Stimulated activated naive CD8-positive, alpha-beta T cell treated with anti-CD3 and anti-CD28 coated beads, Interleukin-15, Interleukin-2, amounts not matched to agents 100 ng/mL and 50 ng/mL, for 24 hours (primary cell): ENCODE measurements at regions not wholly inside any gene's neighbourhood (a gene's known extent, or its start where the extent isn't known, plus 50 kb on each side); places are given as distances from the start of the nearest gene placed in this dataset.

Experiments used
- H3K27ac Mint-ChIP-seq: one replicate; pipeline ENCODE4 v1.8.0; 2021; ENCODE audit warnings: mild to moderate bottlenecking, mixed read lengths
- H3K27me3 Mint-ChIP-seq: one replicate; pipeline ENCODE4 v1.8.0; 2021; ENCODE audit warnings: mixed read lengths
- H3K36me3 Mint-ChIP-seq: one replicate; pipeline ENCODE4 v1.8.0; 2021; ENCODE audit warnings: low read depth, mixed read lengths
- H3K4me1 Mint-ChIP-seq: one replicate; pipeline ENCODE4 v1.8.0; 2021; ENCODE audit warnings: low read depth, mixed read lengths
- H3K4me3 Mint-ChIP-seq: one replicate; pipeline ENCODE4 v1.8.0; 2021; ENCODE audit warnings: mild to moderate bottlenecking, mixed read lengths
- H3K9me3 Mint-ChIP-seq: one replicate; pipeline ENCODE4 v1.8.0; 2021; ENCODE audit warnings: mixed read lengths

GRCh38 chr1:201707027-201707426 is 121.9 kb upstream of the IPO9 start:
- Mint-ChIP-seq H3K27me3 (no peaks in the 10 kb centered on the region), H3K9me3 (peaks cover under 1% of the 10 kb centered on the region), H3K4me3 (no peak overlapping the region), H3K4me1 (no peaks in the 10 kb centered on the region), H3K27ac (no peak overlapping the region), H3K36me3 (no peaks in the 10 kb centered on the region)

DNA sequence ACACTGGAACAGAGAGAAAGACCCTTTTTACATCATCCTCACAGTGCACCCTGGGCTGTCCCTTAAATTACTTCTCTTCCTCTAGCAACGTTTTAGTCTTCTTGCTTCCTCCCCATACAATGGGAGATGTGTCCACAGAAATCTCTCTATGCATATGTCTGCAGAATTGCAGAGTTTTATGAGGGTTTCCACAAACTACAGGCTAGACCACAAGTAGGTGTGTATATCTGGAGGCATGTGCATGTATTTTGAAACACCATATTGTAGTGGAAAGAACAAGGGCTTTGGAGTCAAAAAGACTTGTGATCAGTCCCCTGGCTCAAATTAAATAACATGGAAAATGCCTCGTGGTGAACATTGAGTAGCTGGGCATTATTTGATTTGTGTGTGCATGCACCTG is 121.3 kb upstream of the IPO9 start:
- Mint-ChIP-seq H3K27me3 (no peaks in the 10 kb centered on the region), H3K4me1 (no peaks in the 10 kb centered on the region), H3K36me3 (no peaks in the 10 kb centered on the region), H3K4me3 (no peak overlapping the region), H3K9me3 (no peaks in the 10 kb centered on the region), H3K27ac (no peak overlapping the region)

DNA sequence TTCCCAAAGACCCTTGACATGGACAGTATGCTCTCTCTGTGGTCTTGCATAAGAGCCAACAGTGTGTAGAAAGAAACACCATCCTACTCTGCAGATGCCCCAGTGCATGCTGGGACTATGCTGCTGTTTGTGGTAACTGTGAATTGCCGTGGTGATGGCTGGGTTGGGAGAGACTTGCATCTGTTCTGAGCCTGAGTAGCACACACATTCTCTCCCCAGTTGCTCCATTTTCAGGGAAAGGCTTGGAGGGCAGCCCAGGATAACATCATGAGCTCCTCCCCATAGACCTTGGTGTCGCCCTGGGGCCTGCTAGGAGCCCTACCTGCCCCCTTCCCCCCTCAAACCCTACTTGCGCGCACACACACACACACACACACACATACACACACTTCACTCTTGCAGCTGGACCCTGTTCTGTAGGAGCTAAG is 120.9 kb upstream of the IPO9 start:
- no peaks in the 10 kb centered on the region for H3K9me3 Mint-ChIP-seq
- H3K27ac Mint-ChIP-seq, result no peak overlapping the region
- H3K27me3 Mint-ChIP-seq, result no peaks in the 10 kb centered on the region
- H3K4me1 Mint-ChIP-seq, result no peaks in the 10 kb centered on the region
- H3K4me3 Mint-ChIP-seq, result no peak overlapping the region
- H3K36me3 Mint-ChIP-seq, result no peaks in the 10 kb centered on the region

DNA sequence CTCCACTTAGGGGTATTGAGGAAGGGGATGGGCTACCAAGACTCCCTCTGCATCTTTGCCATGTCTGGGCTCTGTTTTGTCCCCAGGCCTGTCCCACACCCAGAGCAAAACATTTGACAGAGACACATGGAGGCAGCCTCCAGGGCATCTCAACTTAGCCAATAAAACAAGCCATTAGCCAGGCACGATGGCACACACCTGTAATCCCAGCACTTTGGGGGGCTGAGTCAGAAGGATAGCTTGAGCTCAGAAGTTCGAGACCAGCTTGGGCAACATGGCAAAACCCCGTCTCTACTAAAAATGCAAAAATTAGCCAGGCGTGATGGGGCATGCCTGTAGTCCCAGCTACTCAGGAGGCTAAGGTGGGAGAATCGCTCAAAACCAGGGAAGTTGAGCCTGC is 120.3 kb upstream of the IPO9 start:
- no peak overlapping the region for H3K27ac Mint-ChIP-seq
- H3K9me3 Mint-ChIP-seq, result no peaks in the 10 kb centered on the region
- H3K36me3 Mint-ChIP-seq, result no peaks in the 10 kb centered on the region
- H3K4me1 Mint-ChIP-seq, result no peaks in the 10 kb centered on the region
- no peak overlapping the region for H3K4me3 Mint-ChIP-seq
- no peaks in the 10 kb centered on the region for H3K27me3 Mint-ChIP-seq

DNA sequence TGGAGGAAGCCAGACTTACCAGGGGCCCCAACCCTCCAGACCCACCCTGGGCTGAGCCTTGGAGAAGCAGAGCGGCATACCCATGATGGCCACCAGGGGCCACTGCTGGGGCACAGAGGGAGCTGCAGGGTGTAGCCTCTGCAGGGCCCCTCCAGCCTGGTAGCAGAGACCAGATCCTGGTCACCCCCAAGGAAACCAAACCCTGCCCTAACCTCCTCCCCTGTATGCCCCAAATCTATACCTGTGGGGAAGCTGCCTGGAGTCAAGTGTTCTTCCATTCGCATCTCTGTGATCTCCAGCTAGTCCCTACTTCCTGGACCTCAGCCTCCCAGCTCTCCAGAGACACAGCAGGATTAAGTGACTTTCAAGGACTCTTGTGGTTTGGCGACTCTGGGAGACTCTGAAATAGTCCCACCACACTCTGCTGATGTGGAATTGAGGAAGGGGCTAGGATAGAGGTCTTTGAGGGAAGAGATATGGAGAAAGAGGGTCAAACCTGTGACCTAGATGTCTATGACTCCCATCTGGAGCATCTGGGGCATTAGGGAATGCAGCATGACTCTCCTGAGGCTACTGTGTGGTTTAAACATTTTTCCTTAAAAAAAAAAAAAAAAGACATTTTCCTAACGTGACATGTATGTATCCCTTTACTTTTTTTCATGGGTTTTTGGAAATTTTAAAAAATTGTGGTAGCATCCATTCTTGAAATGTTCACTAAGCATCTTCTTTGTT is 119.2 kb upstream of the IPO9 start:
- Mint-ChIP-seq H3K4me3 (no peak overlapping the region), H3K4me1 (no peaks in the 10 kb centered on the region), H3K36me3 (no peaks in the 10 kb centered on the region), H3K27me3 (no peaks in the 10 kb centered on the region), H3K9me3 (no peaks in the 10 kb centered on the region), H3K27ac (no peak overlapping the region)

- Mint-ChIP-seq H3K9me3 (no peaks in the 10 kb centered on the region), H3K27me3 (no peaks in the 10 kb centered on the region), H3K4me1 (peaks cover 3% of the 10 kb centered on the region), H3K27ac (no peak overlapping the region), H3K36me3 (no peaks in the 10 kb centered on the region), H3K4me3 (no peak overlapping the region)
Observed at GRCh38 chr1:201710632-201711597, 118.0 kb upstream of the IPO9 start.

- Mint-ChIP-seq H3K27ac (no peak overlapping the region), H3K27me3 (no peaks in the 10 kb centered on the region), H3K9me3 (no peaks in the 10 kb centered on the region), H3K4me1 (peaks cover 7% of the 10 kb centered on the region), H3K4me3 (no peak overlapping the region), H3K36me3 (no peaks in the 10 kb centered on the region)
Observed at GRCh38 chr1:201711811-201712210, 117.1 kb upstream of the IPO9 start.

DNA sequence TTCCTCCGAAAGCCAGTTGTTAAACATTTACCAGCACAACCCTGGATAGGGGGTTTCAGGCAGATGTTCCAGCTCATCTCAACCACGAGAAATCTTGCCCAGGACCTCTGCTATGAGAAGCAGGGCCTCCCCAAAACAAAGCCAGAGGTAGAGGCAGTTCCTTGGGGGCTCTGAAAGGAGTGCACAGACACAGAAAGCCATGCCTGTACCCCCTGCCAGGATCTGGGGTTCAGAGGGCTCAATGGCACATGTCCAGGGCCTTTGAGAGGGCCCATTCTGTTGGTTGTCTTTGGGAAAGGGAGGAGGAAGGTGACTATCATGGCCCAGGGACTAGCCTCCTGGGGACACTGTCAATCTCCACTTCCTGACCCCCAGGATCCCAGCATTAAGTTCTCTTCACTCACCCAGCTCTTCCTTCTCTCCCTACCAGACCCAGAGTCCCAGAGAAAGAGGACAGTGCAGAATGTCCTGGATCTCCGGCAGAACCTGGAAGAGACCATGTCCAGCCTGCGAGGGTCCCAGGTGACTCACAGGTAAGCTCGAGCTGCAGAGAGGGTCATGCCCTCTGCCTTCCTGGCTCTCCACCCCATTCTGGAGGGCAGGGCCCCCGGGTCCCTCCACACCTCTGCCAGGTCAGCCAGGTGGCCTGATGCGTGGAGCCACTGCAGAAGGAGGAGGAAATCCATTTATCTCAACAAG is 116.4 kb upstream of the IPO9 start:
- H3K27me3 Mint-ChIP-seq, result no peaks in the 10 kb centered on the region
- peaks cover 7% of the 10 kb centered on the region for H3K4me1 Mint-ChIP-seq
- H3K27ac Mint-ChIP-seq, result no peak overlapping the region

GRCh38 chr1:201713086-201713810 is 115.7 kb upstream of the IPO9 start:
- Mint-ChIP-seq H3K36me3 (no peaks in the 10 kb centered on the region), H3K27ac (no peak overlapping the region), H3K4me1 (peaks cover 7% of the 10 kb centered on the region), H3K4me3 (no peak overlapping the region), H3K9me3 (no peaks in the 10 kb centered on the region), H3K27me3 (no peaks in the 10 kb centered on the region)

More for the DNA sequence above, 116.4 kb upstream of the IPO9 start:
- Mint-ChIP-seq H3K4me3 (no peak overlapping the region), H3K9me3 (no peaks in the 10 kb centered on the region), H3K36me3 (no peaks in the 10 kb centered on the region)

- Mint-ChIP-seq H3K9me3 (no peaks in the 10 kb centered on the region), H3K27me3 (no peaks in the 10 kb centered on the region), H3K27ac (no peak overlapping the region), H3K4me1 (peaks cover 7% of the 10 kb centered on the region), H3K36me3 (no peaks in the 10 kb centered on the region), H3K4me3 (no peak overlapping the region)
Observed at GRCh38 chr1:201714542-201715329, 114.2 kb upstream of the IPO9 start.

DNA sequence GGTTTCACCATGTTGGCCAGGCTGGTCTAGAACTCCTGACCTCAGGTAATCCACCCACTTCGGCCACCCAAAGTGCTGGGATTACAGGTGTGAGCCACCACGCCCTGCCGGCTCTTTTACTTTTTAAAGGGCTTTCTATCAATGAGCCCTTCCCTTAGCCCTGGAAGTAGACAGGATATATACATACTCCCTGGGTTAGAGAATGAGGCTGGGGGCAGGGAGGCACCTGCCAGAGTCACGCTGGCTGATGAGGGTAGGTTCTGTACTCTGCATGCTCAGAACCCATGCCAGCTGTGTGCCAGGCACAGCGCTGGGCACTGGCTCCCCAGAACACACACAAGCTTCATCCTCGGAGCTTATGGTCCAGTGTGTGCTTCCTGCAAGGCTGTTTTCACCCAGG is 113.6 kb upstream of the IPO9 start:
- Mint-ChIP-seq H3K27me3 (no peaks in the 10 kb centered on the region), H3K36me3 (no peaks in the 10 kb centered on the region), H3K9me3 (no peaks in the 10 kb centered on the region), H3K4me1 (peaks cover 7% of the 10 kb centered on the region), H3K27ac (no peak overlapping the region), H3K4me3 (no peak overlapping the region)

- H3K36me3 Mint-ChIP-seq, result no peaks in the 10 kb centered on the region
- no peak overlapping the region for H3K4me3 Mint-ChIP-seq
- H3K9me3 Mint-ChIP-seq, result no peaks in the 10 kb centered on the region
- peaks cover 7% of the 10 kb centered on the region for H3K4me1 Mint-ChIP-seq
- no peak overlapping the region for H3K27ac Mint-ChIP-seq
- no peaks in the 10 kb centered on the region for H3K27me3 Mint-ChIP-seq
Observed at GRCh38 chr1:201715801-201716741, 112.9 kb upstream of the IPO9 start.

DNA sequence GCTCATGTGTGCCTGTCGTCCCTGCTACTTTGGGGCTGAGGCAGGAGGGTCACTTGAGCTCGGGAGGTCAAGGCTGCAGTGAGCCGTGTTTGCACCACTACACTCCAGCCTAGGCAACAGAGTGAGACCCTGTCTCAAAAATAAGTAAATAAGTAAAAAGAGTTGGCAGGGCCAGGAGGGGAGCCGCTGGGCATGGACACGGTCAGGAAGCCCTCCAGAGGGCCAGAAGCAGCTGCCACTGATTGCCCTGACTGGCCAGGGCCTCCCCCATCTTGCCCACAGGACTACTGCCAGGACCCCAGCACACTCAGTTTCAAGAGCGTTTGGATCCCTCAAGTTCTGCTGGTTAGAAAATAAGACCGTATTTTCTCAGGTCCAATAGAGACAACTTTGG is 112.2 kb upstream of the IPO9 start:
- H3K9me3 Mint-ChIP-seq, result no peaks in the 10 kb centered on the region
- no peaks in the 10 kb centered on the region for H3K27me3 Mint-ChIP-seq
- H3K36me3 Mint-ChIP-seq, result no peaks in the 10 kb centered on the region
- H3K27ac Mint-ChIP-seq, result no peak overlapping the region
- H3K4me1 Mint-ChIP-seq, result peaks cover 7% of the 10 kb centered on the region
- no peak overlapping the region for H3K4me3 Mint-ChIP-seq
